ENCODE measurements at regions not wholly inside any gene's neighbourhood (a gene's known extent, or its start where the extent isn't known, plus 50 kb on each side); places are given as distances from the start of the nearest gene placed in this dataset.

DNA sequence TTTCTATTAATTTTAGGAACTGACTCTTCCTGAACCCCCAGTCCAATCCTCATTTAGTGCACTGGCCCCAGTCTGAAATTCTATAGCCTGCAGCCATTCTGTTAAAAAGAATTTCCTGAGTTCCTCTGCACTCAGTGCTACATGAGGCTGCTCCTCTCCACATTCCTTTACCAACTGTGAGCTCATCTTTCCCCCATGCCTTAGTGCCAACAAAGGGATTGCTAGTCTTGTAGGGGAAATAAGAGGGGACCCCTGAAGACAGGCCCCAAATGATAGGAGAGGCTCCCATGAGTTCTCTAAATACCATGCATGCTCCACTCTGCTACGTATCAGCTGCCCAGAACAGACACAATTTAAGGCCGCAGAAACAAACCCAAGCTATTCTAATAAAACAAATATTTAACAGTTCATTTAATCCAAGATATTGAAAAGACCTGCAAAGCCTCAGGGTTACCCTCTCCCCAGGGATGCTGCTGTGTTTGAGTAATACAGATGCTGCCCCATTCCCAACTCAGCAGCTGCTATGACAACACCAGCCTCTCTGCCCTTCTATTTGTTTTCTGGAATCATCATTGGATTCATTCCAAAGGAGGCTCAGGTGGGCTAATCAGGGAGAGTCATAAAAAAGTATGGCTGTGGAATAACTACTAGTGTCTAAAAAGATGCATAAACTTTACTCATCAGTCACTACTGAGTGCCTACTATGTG is 228.5 kb downstream of the TOX3 start:
- in situ Hi-C loops (cut with HindIII; ENCODE audit: extremely low pct_ligation_motif_present, low pct_unique_long_range_greater_than_20kb) = no loop called here
- no peak for DNase-seq (ENCODE audit: low spot score)
- Histone ChIP-seq H3K4me1 (ENCODE audit: insufficient read depth, low read length) (peaks cover 10% of the 10 kb centered on the region; the same call in 1 of the 2 replicates), H3K27me3 (ENCODE audit: control insufficient read depth in 1 of 2, insufficient read depth in 2 of 2, low read length in 2 of 2) (no peaks in the 10 kb centered on the region), H3K4me3 (replicated peaks in 1 of 3; ENCODE audit: insufficient read depth in 1 of 3, low read depth in 2 of 3, low read length in 3 of 3) (no peak overlapping the region), H3K9me3 (ENCODE audit: low read length) (no peaks in the 10 kb centered on the region), H3K4me2 (ENCODE audit: low read depth, low read length) (no peak overlapping the region), H3K79me2 (ENCODE audit: insufficient read depth, low read length) (no peaks in the 10 kb centered on the region), H2AFZ (ENCODE audit: low read length) (no peak overlapping the region), H3K27ac (ENCODE audit: extremely low read length, insufficient read depth, low read length) (no peak overlapping the region), H4K20me1 (ENCODE audit: insufficient read depth, low read length) (no peaks in the 10 kb centered on the region), H3K9ac (ENCODE audit: insufficient read depth, low read depth, low read length) (no peak overlapping the region), H3K36me3 (replicated peaks in 1 of 2; ENCODE audit: control insufficient read depth in 1 of 2, insufficient read depth in 2 of 2, low read length in 2 of 2) (no peaks in the 10 kb centered on the region)
- no TSS peak for BruUV-seq (replicated peaks)
- TF ChIP-seq KLF13 (CRISPR knock-in tag; IDR thresholded peaks at IDR 0.05) = no peak
- TF ChIP-seq ZNF589 (CRISPR knock-in tag; conservative IDR thresholded peaks at IDR 0.05) = no peak
- no peak for TF ChIP-seq ZNF251 (CRISPR knock-in tag; IDR thresholded peaks at IDR 0.05)
- TF ChIP-seq, protein P1, sequence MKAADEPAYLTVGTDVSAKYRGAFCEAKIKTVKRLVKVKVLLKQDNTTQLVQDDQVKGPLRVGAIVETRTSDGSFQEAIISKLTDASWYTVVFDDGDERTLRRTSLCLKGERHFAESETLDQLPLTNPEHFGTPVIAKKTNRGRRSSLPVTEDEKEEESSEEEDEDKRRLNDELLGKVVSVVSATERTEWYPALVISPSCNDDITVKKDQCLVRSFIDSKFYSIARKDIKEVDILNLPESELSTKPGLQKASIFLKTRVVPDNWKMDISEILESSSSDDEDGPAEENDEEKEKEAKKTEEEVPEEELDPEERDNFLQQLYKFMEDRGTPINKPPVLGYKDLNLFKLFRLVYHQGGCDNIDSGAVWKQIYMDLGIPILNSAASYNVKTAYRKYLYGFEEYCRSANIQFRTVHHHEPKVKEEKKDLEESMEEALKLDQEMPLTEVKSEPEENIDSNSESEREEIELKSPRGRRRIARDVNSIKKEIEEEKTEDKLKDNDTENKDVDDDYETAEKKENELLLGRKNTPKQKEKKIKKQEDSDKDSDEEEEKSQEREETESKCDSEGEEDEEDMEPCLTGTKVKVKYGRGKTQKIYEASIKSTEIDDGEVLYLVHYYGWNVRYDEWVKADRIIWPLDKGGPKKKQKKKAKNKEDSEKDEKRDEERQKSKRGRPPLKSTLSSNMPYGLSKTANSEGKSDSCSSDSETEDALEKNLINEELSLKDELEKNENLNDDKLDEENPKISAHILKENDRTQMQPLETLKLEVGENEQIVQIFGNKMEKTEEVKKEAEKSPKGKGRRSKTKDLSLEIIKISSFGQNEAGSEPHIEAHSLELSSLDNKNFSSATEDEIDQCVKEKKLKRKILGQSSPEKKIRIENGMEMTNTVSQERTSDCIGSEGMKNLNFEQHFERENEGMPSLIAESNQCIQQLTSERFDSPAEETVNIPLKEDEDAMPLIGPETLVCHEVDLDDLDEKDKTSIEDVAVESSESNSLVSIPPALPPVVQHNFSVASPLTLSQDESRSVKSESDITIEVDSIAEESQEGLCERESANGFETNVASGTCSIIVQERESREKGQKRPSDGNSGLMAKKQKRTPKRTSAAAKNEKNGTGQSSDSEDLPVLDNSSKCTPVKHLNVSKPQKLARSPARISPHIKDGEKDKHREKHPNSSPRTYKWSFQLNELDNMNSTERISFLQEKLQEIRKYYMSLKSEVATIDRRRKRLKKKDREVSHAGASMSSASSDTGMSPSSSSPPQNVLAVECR (CRISPR knock-in tag; IDR thresholded peaks at IDR 0.05; ENCODE audit: borderline replicate concordance) = no peak
- TF ChIP-seq TEAD3 (CRISPR knock-in tag; optimal IDR thresholded peaks at IDR 0.05; ENCODE audit: borderline replicate concordance) = no peak
- no peak for TF ChIP-seq PAXIP1 (CRISPR knock-in tag; conservative IDR thresholded peaks at IDR 0.05)
- no peak for TF ChIP-seq NFYC (CRISPR knock-in tag; IDR thresholded peaks at IDR 0.05)
- CTCF ChIA-PET (ENCODE audit: low intra/inter-chr PET ratio, low total read pairs) = no interaction called here
- POLR2A ChIA-PET = no interaction called here
- no peak for FAIRE-seq
- intact Hi-C loops (cut with micrococcal nuclease; ENCODE audit: unreplicated experiment) = no loop called here
- WGBS (ENCODE audit: low lambda C conversion rate) = 81% methylated on average over 2 of the region's 2 CpGs
- ATAC-seq = no peak
